GM15510 (cell line): ENCODE measurements at regions not wholly inside any gene's neighbourhood (a gene's known extent, or its start where the extent isn't known, plus 50 kb on each side); places are given as distances from the start of the nearest gene placed in this dataset.

Experiments used
- POLR2A ChIP-seq: IDR thresholded peaks from 3 replicates; pipeline ENCODE4 v1.6.1; 2011; ENCODE audit warnings: borderline replicate concordance; ENCODE audit not compliant: insufficient read length; ENCODE audit errors: extremely low read depth

- TF ChIP-seq POLR2A, result no peak
These were observed 504.3 kb downstream of the COG6 start for GRCh38 chr13:40159736-40160135.

DNA sequence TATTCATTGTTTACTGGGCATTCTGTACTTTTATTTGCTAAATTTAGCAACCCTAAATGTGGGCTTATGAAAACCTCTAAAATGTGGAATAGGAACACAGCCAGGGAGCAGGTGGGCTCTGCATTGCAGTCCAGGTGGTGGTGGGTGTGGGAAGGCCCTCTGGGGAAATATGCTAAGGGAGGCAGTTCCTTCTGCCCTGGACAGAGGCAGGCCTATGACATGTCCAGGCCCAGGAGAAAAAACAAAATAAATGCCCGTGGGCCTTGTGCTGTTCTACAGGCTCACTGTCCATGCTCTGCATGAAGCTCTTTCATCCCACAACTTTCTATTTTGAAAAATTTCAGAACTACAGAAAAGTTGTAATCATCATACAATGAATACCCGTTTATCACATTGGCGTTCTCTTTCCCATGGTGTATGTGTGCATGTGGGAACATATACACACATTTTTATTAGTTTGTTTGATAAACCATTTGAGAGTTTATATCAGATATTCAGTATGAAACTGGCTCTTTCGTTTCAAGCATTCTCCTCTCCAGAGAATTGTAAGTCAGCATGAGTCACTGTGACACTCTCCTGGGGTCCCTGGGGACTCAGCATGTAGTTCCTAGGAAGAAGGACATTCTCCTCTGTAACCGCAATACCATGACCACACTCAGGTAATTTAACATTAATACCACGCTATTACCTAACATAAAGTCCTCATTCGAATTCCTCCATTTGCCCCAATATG, 505.3 kb downstream of the COG6 start:
- no peak for TF ChIP-seq POLR2A

DNA sequence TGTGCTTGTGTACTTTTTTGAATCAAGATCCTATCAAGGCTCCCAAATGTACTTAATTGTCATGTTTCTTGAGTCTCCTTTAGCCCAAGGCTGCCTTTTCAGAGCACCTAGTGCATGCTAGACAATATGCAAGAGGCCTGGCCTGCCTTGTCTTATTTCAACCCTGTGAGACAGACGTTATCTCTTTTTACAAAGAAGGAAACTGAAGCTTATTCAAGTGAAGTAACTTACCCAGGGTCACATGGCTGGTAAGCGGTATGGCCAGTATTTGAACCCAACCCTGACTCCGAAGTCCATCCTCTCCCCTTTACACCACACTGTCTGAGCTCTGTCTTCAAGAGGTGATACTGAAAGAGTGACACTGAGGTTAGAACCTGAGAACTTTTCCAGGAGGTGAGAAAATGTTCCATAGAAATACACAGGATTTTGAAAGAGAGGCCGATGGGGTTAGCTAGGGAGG, 505.1 kb downstream of the FOXO1 start:
- TF ChIP-seq POLR2A, result no peak

DNA sequence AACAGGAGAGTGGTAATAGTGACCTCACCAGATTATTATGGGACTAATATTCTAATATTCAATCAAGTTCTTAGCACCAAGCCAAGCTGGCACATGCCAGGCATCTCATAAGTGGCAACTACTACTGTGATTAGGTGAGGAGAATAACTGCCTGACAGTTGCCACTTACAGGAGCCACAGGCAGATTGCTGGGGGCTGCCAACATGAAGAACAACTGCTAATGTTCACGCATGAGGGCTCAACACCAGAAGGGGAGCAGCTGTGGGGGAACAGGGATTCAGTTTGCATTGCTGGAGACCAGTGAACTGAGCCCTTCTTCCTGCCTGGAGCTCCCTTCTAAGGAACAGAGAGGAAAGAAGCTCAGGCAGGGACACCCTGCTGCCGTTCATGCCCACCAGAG, 504.5 kb downstream of the FOXO1 start:
- no peak for TF ChIP-seq POLR2A

- TF ChIP-seq POLR2A, result no peak
These were observed 503.1 kb downstream of the FOXO1 start for GRCh38 chr13:40163066-40164000.

- no peak for TF ChIP-seq POLR2A
These were observed 502.3 kb downstream of the FOXO1 start for GRCh38 chr13:40164133-40164532.

GRCh38 chr13:40165316-40165932, 501.0 kb downstream of the FOXO1 start:
- no peak for TF ChIP-seq POLR2A

DNA sequence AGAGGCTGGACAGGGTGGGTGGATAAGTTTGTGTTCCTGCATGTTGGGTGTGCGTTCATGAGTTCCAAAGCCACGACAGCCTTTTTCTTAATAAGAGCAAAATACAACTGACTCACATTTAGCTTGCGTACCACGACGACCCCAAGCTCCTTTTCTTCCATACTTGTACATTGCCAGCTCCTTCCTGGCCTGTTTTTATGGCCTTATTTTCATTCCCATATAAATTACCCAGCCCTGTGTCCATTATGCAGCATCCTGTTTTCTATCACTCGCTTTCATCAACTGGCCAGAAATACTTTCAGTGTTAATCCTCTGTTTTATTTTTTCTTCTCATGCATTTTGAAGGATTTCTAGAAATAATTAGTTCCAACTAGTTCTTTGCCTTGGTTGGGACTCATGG, 499.1 kb downstream of the FOXO1 start:
- TF ChIP-seq POLR2A, result no peak

- TF ChIP-seq POLR2A, result no peak
These were observed 497.8 kb downstream of the FOXO1 start for GRCh38 chr13:40168425-40169166.

DNA sequence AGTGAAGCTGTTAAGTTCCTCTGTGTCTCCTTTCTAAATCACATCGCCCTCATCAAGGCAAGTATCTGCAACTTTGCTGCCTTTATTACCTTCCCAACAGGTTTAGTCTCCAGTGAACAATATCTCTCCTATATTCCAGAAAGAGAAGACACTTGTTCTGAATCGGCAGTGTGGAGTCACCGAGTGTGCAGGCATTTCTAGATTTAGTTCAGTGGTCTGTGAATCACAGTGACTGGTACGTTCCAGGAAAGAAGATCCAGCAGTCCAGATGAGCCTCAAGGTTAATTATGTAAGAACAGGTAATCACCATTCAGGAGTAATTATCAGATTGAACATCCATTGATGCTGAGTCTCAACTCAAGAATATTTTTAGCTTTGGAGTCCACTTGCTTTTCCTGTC, 497.0 kb downstream of the FOXO1 start:
- no peak for TF ChIP-seq POLR2A

DNA sequence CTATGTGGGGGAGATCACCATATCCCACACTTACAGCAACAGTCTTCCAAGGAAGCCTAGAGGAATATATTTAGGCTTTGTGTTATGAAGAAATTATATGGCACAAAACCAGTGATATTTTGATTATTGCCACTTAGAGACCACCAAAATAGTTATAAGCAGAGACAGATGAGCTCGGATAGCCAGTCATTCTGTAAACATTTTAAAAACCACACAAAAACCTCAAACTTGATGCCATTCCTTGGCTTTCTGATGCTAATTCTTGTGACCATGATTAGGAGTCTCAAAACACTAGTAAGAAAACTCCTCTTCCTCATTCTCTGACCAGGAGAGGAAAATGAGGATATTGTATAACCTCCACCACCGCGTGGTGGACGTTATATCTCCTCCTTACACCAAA, 496.4 kb downstream of the FOXO1 start:
- no peak for TF ChIP-seq POLR2A

GRCh38 chr13:40170982-40171381, 495.5 kb downstream of the FOXO1 start:
- no peak for TF ChIP-seq POLR2A

DNA sequence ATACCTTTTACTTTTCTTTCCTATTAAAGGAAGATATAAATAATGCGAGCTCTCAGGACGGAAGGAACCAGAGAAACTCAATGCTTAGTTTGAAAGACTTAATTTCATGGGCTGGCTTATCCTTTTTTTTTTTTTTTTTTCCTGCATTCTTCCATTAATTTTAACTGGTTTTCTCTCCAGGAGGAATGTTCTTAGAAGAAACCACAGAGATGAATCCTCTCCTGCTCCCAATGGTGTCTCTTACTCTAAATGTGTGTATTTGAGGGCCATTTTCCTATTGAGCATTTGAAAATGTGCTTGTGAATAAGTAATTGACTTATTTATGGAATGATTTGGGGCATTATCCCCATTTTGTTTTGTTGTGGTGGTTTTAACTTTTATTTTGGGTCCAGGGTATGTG, 494.9 kb downstream of the FOXO1 start:
- no peak for TF ChIP-seq POLR2A

- TF ChIP-seq POLR2A, result no peak
These were observed 494.3 kb downstream of the FOXO1 start for GRCh38 chr13:40172149-40172591.

DNA sequence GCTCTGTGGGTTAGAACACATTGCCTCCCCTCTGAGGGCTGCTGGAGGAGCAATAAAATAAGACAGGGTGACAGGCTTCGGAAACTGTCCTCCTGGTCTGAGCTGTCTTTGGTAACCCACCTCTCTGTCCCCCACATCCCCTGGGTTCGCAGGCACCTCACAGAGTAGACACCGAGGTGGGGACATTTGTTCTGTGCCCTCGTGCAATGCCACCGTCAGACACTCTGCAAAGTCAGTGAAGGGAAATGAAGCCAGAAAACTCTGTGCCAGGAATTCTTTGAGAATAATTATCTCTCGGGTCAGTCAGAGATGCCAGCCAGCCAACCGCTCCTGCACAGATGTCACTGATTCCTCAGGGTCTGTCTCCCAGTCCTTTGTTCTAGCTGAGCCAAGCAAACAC, 493.6 kb downstream of the FOXO1 start:
- TF ChIP-seq POLR2A, result no peak

- no peak for TF ChIP-seq POLR2A
These were observed 490.8 kb downstream of the FOXO1 start for GRCh38 chr13:40175639-40176038.

DNA sequence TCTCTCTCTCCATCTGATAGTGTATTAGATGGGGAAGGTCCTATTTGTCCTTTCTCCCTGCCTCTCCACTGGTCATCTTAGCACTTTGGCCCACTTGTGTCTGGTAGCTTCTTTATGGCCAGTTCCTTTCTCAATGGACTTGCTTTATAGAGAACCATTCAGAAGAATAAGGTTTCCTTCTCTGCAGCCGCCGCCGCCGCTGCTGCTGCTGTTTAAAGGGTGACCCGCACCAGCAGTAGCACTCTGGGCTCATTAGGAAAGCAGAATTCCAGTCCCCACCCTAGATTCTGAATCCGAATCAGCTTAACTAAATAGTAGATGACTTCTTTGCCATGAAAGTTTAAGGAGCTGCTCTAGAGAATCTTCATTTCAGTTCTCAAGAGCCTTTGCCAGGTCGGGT, 490.2 kb downstream of the FOXO1 start:
- no peak for TF ChIP-seq POLR2A
